ENCODE measurements at regions not wholly inside any gene's neighbourhood (a gene's known extent, or its start where the extent isn't known, plus 50 kb on each side); places are given as distances from the start of the nearest gene placed in this dataset.

- no peak overlapping the region for H3K4me3 ChIP-seq (ENCODE audit: low read length)
- no peak for DNase-seq (ENCODE audit: low read depth)
- TF ChIP-seq CTCF (IDR thresholded peaks at IDR 0.05; ENCODE audit: insufficient read depth, low read depth, low read length, missing control alignments) = no peak
These were observed 90.9 kb upstream of the MC3R start for GRCh38 chr20:56157530-56158203.

- no peak overlapping the region for H3K4me3 ChIP-seq (ENCODE audit: low read length)
- no peak for DNase-seq (ENCODE audit: low read depth)
- TF ChIP-seq CTCF (IDR thresholded peaks at IDR 0.05; ENCODE audit: insufficient read depth, low read depth, low read length, missing control alignments) = no peak
These were observed 90.0 kb upstream of the MC3R start for GRCh38 chr20:56158489-56158888.

GRCh38 chr20:56160956-56161355, 87.6 kb upstream of the MC3R start:
- TF ChIP-seq CTCF (IDR thresholded peaks at IDR 0.05; ENCODE audit: insufficient read depth, low read depth, low read length, missing control alignments) = no peak
- H3K4me3 ChIP-seq (ENCODE audit: low read length) = no peak overlapping the region
- DNase-seq (ENCODE audit: low read depth) = no peak

GRCh38 chr20:56163806-56164205, 84.7 kb upstream of the MC3R start:
- no peak overlapping the region for H3K4me3 ChIP-seq (ENCODE audit: low read length)
- no peak for TF ChIP-seq CTCF (IDR thresholded peaks at IDR 0.05; ENCODE audit: insufficient read depth, low read depth, low read length, missing control alignments)
- no peak for DNase-seq (ENCODE audit: low read depth)

- no peak for DNase-seq (ENCODE audit: low read depth)
- no peak for TF ChIP-seq CTCF (IDR thresholded peaks at IDR 0.05; ENCODE audit: insufficient read depth, low read depth, low read length, missing control alignments)
- no peak overlapping the region for H3K4me3 ChIP-seq (ENCODE audit: low read length)
These were observed 81.6 kb upstream of the MC3R start for GRCh38 chr20:56166781-56167465.

GRCh38 chr20:56171087-56172012, 77.2 kb upstream of the MC3R start:
- peak; percentile 45 for TF ChIP-seq CTCF (IDR thresholded peaks at IDR 0.05; ENCODE audit: insufficient read depth, low read depth, low read length, missing control alignments)
- peak; percentile 11 for DNase-seq (ENCODE audit: low read depth)

More at GRCh38 chr20:56171087-56172012, 77.2 kb upstream of the MC3R start:
- no peak overlapping the region for H3K4me3 ChIP-seq (ENCODE audit: low read length)

All from epithelial cell of esophagus (primary cell).